OCI-LY7 (cell line): ENCODE measurements at regions not wholly inside any gene's neighbourhood (a gene's known extent, or its start where the extent isn't known, plus 50 kb on each side); places are given as distances from the start of the nearest gene placed in this dataset.

Experiments
- BruUV-seq: library from RNA; stranded (reverse); fragments of 400-500 nt; replicated peaks from 2 replicates; lab custom pipeline; 2021; lab: Mats Ljungman, UMichigan
- CTCF ChIA-PET: fragments of 300-600 bp; sonication (Branson Sonifier 250); formaldehyde crosslinking; loops from one replicate; lab custom pipeline; 2022; ENCODE audit warnings: antibody characterized with exemption; ENCODE audit not compliant: unreplicated experiment; lab: Charles Lee
- POLR2A ChIA-PET: fragments of 300-600 bp; sonication (Branson Sonifier 250); formaldehyde crosslinking; loops from one replicate; lab custom pipeline; 2022; ENCODE audit warnings: antibody characterized with exemption; lab: Charles Lee
- DNase-seq: peaks from one replicate; pipeline ENCODE4 v3.0.0-alpha.2; 2015; ENCODE audit warnings: low spot score
- H2AFZ ChIP-seq: fragments of 200-600 bp; sonication (generic), shearing (Covaris generic); 2 replicates; pipeline ENCODE4 v1.6.1; 2014; ENCODE audit warnings: mild to moderate bottlenecking, antibody characterized with exemption, low read length, moderate library complexity
- H3K27ac ChIP-seq: fragments of 200-600 bp; sonication (generic); 2 replicates; pipeline ENCODE4 v1.5.1; 2014; ENCODE audit warnings: mixed run types, low read depth, mild to moderate bottlenecking, moderate library complexity, low read length, inconsistent platforms; ENCODE audit not compliant: poor library complexity, severe bottlenecking
- H3K36me3 ChIP-seq: fragments of 200-600 bp; sonication (generic); 2 replicates; pipeline ENCODE4 v1.6.1; 2014; ENCODE audit warnings: mild to moderate bottlenecking, antibody characterized with exemption, low read length, moderate library complexity, mixed read lengths; ENCODE audit not compliant: insufficient read depth
- H3K4me1 ChIP-seq: fragments of 200-600 bp; sonication (generic); 2 replicates; pipeline ENCODE4 v1.5.1; 2014; ENCODE audit warnings: mild to moderate bottlenecking, low read length; ENCODE audit not compliant: insufficient read depth, poor library complexity, severe bottlenecking
- H3K4me2 ChIP-seq: fragments of 200-600 bp; sonication (generic); 2 replicates; pipeline ENCODE4 v1.6.1; 2014; ENCODE audit warnings: mild to moderate bottlenecking, low read length
- H3K4me3 ChIP-seq: fragments of 200-600 bp; sonication (generic); 2 replicates; pipeline ENCODE4 v1.5.1; 2014; ENCODE audit warnings: mild to moderate bottlenecking, low read depth, low read length; ENCODE audit not compliant: poor library complexity, severe bottlenecking
- H3K79me2 ChIP-seq: fragments of 200-600 bp; sonication (generic); 2 replicates; pipeline ENCODE4 v1.6.1; 2016; ENCODE audit warnings: low read depth, mild to moderate bottlenecking, low read length, moderate library complexity, mixed read lengths; ENCODE audit not compliant: insufficient read depth
- H3K9me2 ChIP-seq: fragments of 200-600 bp; sonication (generic); 2 replicates; pipeline ENCODE4 v1.6.1; 2016; ENCODE audit warnings: mild to moderate bottlenecking, low read length, mixed read lengths; ENCODE audit not compliant: insufficient read depth
- H3K9me3 ChIP-seq: fragments of 200-600 bp; sonication (generic); 2 replicates; pipeline ENCODE4 v1.6.1; 2014; ENCODE audit warnings: mild to moderate bottlenecking, mixed run types, low read length, mixed read lengths
- H4K20me1 ChIP-seq: fragments of 200-600 bp; sonication (generic); 2 replicates; pipeline ENCODE4 v1.6.1; 2014; ENCODE audit warnings: mild to moderate bottlenecking, antibody characterized with exemption, low read length, moderate library complexity, mixed read lengths; ENCODE audit not compliant: insufficient read depth
- EZH2phosphoT487 ChIP-seq: fragments of 200-600 bp; sonication (generic); IDR thresholded peaks from 2 replicates; pipeline ENCODE4 v1.6.1; 2018; ENCODE audit warnings: low read depth, borderline replicate concordance, mild to moderate bottlenecking, mixed run types, antibody characterized with exemption, low read length, moderate library complexity, mixed read lengths
- intact Hi-C: fragments of 100-400 bp; cut with micrococcal nuclease; formaldehyde crosslinking; loops from one replicate; pipeline ENCODE4 v1.10.0; 2022; ENCODE audit not compliant: unreplicated experiment
- TF ChIP-seq, protein P1 (sequence below): fragments of 200-600 bp; sonication (generic); conservative IDR thresholded peaks from 2 replicates; pipeline ENCODE4 v1.5.1; 2014; ENCODE audit warnings: mild to moderate bottlenecking, antibody characterized with exemption, low read length, moderate library complexity, mixed read lengths

DNA sequence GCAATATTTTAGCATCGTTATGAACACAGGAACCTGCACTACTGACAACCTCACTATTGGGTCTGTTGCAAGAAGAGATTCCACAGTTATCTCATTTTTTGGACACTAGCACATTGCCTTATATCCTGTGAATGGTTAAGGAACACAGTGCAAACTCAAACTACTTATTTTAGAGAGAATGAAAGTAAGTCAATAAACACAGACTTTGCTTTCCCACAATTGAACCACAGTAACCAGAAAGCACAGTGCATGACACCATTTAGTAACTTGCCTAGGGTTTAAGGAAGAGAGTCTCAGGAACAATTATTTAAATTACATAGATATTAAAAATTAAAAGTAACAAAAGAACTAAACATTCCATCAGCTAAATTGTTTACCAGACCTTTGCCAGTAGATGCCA, 468.8 kb downstream of the ZWINT start:
- no peak for TF ChIP-seq EZH2phosphoT487
- Histone ChIP-seq H3K27ac (no peak overlapping the region), H3K9me3 (no peaks in the 10 kb centered on the region), H3K36me3 (no peaks in the 10 kb centered on the region), H3K4me3 (no peak overlapping the region), H2AFZ (no peak overlapping the region), H4K20me1 (no peaks in the 10 kb centered on the region), H3K4me1 (no peaks in the 10 kb centered on the region), H3K9me2 (no peaks in the 10 kb centered on the region), H3K4me2 (no peak overlapping the region), H3K79me2 (no peaks in the 10 kb centered on the region)
- no peak for DNase-seq
- POLR2A ChIA-PET, result no interaction called here
- intact Hi-C loops, result no loop called here
- no TSS peak for BruUV-seq
- CTCF ChIA-PET, result no interaction called here

GRCh38 chr10:55881588-55881987, 479.5 kb downstream of the ZWINT start:
- TF ChIP-seq EZH2phosphoT487, result no peak
- TF ChIP-seq, protein P1, sequence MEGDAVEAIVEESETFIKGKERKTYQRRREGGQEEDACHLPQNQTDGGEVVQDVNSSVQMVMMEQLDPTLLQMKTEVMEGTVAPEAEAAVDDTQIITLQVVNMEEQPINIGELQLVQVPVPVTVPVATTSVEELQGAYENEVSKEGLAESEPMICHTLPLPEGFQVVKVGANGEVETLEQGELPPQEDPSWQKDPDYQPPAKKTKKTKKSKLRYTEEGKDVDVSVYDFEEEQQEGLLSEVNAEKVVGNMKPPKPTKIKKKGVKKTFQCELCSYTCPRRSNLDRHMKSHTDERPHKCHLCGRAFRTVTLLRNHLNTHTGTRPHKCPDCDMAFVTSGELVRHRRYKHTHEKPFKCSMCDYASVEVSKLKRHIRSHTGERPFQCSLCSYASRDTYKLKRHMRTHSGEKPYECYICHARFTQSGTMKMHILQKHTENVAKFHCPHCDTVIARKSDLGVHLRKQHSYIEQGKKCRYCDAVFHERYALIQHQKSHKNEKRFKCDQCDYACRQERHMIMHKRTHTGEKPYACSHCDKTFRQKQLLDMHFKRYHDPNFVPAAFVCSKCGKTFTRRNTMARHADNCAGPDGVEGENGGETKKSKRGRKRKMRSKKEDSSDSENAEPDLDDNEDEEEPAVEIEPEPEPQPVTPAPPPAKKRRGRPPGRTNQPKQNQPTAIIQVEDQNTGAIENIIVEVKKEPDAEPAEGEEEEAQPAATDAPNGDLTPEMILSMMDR, result no peak
- no peaks in the 10 kb centered on the region for H3K79me2 ChIP-seq
- no peak for DNase-seq
- ChIA-PET POLR2A (interaction anchor here (0.6 to 0.7 kb wide), 2 partner anchors 342 to 355 kb away, joined by 3 read pairs; no protein-coding TSS in a partner anchor), CTCF (no interaction called here)
- intact Hi-C loops, result no loop called here
- BruUV-seq, result no TSS peak
- H3K9me2 ChIP-seq, result no peaks in the 10 kb centered on the region
- H3K27ac ChIP-seq, result no peak overlapping the region
- no peaks in the 10 kb centered on the region for H3K9me3 ChIP-seq
- H3K4me3 ChIP-seq, result no peak overlapping the region
- no peak overlapping the region for H2AFZ ChIP-seq
- no peaks in the 10 kb centered on the region for H3K36me3 ChIP-seq
- no peaks in the 10 kb centered on the region for H4K20me1 ChIP-seq
- no peaks in the 10 kb centered on the region for H3K4me1 ChIP-seq
- no peak overlapping the region for H3K4me2 ChIP-seq

DNA sequence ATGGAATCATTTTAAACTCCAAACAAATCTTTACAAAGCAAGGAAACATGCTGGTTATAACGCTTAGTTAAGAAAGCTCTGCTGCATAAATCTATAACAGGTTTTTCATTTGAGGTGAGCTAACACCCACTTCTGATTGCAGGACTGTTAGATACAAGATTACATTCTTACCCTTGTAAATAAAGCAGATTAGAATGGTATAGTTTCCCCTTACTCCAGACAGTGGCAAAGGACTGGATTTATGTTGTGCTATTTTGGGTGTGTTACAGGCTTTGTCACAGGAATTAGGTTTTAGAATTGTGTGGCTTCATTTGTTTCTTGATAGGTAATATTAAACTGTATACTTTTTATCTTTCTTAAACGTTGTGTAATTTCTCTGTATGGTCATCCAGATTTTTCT, 487.6 kb downstream of the ZWINT start:
- Histone ChIP-seq H3K9me2 (no peaks in the 10 kb centered on the region), H2AFZ (no peak overlapping the region), H3K79me2 (no peaks in the 10 kb centered on the region), H3K9me3 (no peaks in the 10 kb centered on the region), H3K36me3 (no peaks in the 10 kb centered on the region), H4K20me1 (no peaks in the 10 kb centered on the region), H3K4me2 (no peak overlapping the region), H3K4me3 (no peak overlapping the region), H3K4me1 (no peaks in the 10 kb centered on the region), H3K27ac (no peak overlapping the region)
- ChIA-PET CTCF (no interaction called here), POLR2A (no interaction called here)
- intact Hi-C loops, result no loop called here
- TF ChIP-seq, protein P1, result no peak
- no peak for TF ChIP-seq EZH2phosphoT487
- no peak for DNase-seq
- BruUV-seq, result no TSS peak
